ENCODE measurements at regions not wholly inside any gene's neighbourhood (a gene's known extent, or its start where the extent isn't known, plus 50 kb on each side); places are given as distances from the start of the nearest gene placed in this dataset.

- POLR2A ChIA-PET: no interaction called here
- CTCF ChIA-PET: no interaction called here
- TF ChIP-seq, protein P1, sequence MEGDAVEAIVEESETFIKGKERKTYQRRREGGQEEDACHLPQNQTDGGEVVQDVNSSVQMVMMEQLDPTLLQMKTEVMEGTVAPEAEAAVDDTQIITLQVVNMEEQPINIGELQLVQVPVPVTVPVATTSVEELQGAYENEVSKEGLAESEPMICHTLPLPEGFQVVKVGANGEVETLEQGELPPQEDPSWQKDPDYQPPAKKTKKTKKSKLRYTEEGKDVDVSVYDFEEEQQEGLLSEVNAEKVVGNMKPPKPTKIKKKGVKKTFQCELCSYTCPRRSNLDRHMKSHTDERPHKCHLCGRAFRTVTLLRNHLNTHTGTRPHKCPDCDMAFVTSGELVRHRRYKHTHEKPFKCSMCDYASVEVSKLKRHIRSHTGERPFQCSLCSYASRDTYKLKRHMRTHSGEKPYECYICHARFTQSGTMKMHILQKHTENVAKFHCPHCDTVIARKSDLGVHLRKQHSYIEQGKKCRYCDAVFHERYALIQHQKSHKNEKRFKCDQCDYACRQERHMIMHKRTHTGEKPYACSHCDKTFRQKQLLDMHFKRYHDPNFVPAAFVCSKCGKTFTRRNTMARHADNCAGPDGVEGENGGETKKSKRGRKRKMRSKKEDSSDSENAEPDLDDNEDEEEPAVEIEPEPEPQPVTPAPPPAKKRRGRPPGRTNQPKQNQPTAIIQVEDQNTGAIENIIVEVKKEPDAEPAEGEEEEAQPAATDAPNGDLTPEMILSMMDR (IDR thresholded peaks at IDR 0.05; ENCODE audit: insufficient read depth, low read length, missing control alignments): no peak
- DNase-seq (ENCODE audit: low read depth, low spot score): no peak
- H3K4me3 ChIP-seq (ENCODE audit: low read depth, low read length): no peak overlapping the region
These were observed 55.5 kb upstream of the ST6GAL2 start for GRCh38 chr2:106941372-106941993.

DNA sequence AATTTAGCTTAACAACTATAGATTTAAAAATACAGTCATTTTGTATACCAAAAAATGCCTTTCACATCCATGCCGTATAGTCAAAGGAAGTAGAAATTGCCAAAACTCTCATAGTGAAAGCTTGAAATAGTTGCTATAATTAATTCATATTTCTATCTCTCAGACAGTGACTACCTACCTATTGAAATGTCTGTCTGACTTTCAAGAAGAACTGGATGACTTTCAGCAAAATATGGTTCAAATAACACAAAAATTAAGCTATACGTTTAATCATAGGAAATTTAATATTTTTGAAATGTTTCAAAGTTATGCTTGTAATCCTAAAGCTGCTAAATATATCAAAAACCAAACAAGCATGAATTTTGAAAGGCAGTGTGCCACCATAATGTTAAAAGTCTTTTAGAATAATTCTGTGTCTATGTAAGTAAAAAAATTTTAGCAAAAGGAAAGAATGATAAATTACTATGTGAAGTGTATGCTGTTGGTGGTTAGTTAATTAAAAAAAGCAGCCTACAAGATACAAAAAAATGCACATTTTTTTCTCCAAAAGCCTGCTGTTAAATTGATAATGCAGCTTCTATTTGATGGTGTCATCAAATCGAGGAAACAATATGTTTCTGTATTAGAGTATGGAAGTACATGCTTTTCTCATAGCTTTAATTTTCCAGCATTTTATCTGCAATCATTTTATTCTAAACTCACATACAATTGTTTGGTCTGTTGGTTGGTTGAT lies 57.7 kb upstream of the ST6GAL2 start:
- ChIA-PET CTCF (interaction anchor here (0.9 kb wide), 1 partner anchor 12 kb away, joined by 3 read pairs; no protein-coding TSS in a partner anchor), POLR2A (interaction anchor here (0.8 kb wide), 1 partner anchor 14 kb away, joined by 3 read pairs; no protein-coding TSS in a partner anchor)
- TF ChIP-seq, protein P1 (IDR thresholded peaks at IDR 0.05; ENCODE audit: insufficient read depth, low read length, missing control alignments): no peak
- no peak overlapping the region for H3K4me3 ChIP-seq (ENCODE audit: low read depth, low read length)
- no peak for DNase-seq (ENCODE audit: low read depth, low spot score)

GRCh38 chr2:106944215-106944614 lies 58.2 kb upstream of the ST6GAL2 start:
- POLR2A ChIA-PET: interaction anchor here (0.8 kb wide), 1 partner anchor 13 kb away, joined by 3 read pairs; no protein-coding TSS in a partner anchor
- no peak overlapping the region for H3K4me3 ChIP-seq (ENCODE audit: low read depth, low read length)
- CTCF ChIA-PET: interaction anchor here (0.9 kb wide), 1 partner anchor 13 kb away, joined by 3 read pairs; no protein-coding TSS in a partner anchor
- TF ChIP-seq, protein P1 (IDR thresholded peaks at IDR 0.05; ENCODE audit: insufficient read depth, low read length, missing control alignments): no peak
- peak; percentile 59 for DNase-seq (ENCODE audit: low read depth, low spot score)

DNA sequence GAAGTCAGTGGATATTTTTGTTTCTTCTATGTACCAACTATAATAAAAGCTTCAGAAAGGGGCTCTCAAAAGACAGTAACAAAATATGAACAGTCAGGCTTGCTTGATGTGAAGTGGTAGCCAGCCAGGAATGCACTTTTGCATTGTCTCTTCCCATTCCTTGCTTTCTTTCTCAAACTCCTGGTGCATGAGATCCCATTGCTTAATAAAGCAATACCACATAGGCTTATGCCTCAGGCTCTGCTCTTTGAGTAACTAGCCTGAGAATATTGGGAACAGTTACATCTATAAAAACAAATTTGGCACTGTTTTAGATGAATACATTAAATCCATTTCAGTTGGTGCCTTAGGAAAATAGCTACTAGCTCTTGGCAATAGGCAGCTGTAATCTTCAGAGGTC lies 62.6 kb upstream of the ST6GAL2 start:
- POLR2A ChIA-PET: no interaction called here
- H3K4me3 ChIP-seq (ENCODE audit: low read depth, low read length): no peak overlapping the region
- CTCF ChIA-PET: no interaction called here
- no peak for DNase-seq (ENCODE audit: low read depth, low spot score)
- TF ChIP-seq, protein P1 (IDR thresholded peaks at IDR 0.05; ENCODE audit: insufficient read depth, low read length, missing control alignments): no peak

GRCh38 chr2:106953236-106953635 lies 67.3 kb upstream of the ST6GAL2 start:
- POLR2A ChIA-PET: no interaction called here
- H3K4me3 ChIP-seq (ENCODE audit: low read depth, low read length): no peak overlapping the region
- TF ChIP-seq, protein P1 (IDR thresholded peaks at IDR 0.05; ENCODE audit: insufficient read depth, low read length, missing control alignments): no peak
- CTCF ChIA-PET: no interaction called here
- DNase-seq (ENCODE audit: low read depth, low spot score): no peak

- H3K4me3 ChIP-seq (ENCODE audit: low read depth, low read length): no peak overlapping the region
- TF ChIP-seq, protein P1 (IDR thresholded peaks at IDR 0.05; ENCODE audit: insufficient read depth, low read length, missing control alignments): no peak
- no peak for DNase-seq (ENCODE audit: low read depth, low spot score)
- POLR2A ChIA-PET: no interaction called here
- CTCF ChIA-PET: no interaction called here
These were observed 67.8 kb upstream of the ST6GAL2 start for GRCh38 chr2:106953779-106954178.
